NCI-H2227 treated with DMSO at 0.1 percent for 48 hours (cell line): ENCODE measurements at regions not wholly inside any gene's neighbourhood (a gene's known extent, or its start where the extent isn't known, plus 50 kb on each side); places are given as distances from the start of the nearest gene placed in this dataset.
A peak's percentile ranks its signal among the peaks of the same experiment; 100 is the strongest.

Experiments used
- DNase-seq: peaks from one replicate; lab custom pipeline; 2025; lab: John Stamatoyannopoulos, UW

DNA sequence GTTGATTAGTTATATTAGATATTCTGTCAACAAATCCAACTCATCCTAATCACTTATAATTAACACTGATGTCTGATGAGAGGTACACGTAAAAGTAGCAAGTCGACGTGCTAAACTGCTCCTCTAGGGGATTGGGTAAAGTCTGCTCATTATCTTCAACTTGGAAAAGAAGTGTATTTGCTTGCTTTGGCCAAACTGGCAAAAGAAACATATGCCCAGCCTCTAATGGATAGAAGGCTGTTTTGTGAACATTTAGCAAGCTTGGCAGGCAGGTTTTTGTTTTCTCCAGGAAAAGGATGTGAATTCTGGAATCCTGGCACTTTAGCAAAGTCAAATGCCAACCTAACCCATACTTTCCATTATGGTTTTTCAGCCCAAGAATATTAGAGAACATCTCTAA is 264.8 kb downstream of the TBL1XR1 start:
- no peak for DNase-seq

DNA sequence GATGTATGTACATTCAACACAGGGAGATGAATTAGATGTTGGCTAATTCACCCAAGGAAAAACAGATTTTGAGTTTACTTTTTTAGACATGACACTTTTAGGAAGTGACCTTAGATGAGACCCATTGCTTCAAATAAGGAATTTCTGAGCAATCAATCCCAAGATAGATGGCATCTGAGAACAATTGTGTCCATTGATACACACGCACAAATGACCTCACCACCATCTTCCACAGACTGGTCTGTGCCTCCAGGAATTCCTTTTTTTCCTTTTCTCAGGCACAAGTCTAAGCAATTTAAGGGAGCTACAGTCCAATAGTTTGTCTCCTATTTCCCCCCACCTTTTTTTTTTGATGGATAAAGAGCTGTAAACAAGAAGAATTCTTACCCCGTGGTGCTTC is 265.3 kb downstream of the TBL1XR1 start:
- DNase-seq, result no peak

DNA sequence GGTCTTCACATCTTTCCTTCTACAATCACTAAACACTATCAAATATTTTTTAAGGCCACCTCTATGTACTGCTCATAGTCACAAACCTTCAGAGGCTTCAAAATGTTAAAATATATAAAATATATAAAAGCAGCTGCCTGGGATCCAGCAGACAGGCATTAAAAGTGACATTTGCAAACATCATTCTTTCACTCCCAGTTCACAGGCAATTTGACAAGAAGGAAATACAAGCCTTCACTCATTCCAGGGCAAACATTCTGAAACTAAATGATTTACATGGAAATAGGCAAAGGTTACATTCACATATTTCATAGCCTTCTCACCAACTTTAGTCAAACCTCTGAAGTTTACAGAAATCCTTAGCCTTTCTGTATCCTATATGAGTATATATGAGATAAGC is 266.3 kb downstream of the TBL1XR1 start:
- no peak for DNase-seq

DNA sequence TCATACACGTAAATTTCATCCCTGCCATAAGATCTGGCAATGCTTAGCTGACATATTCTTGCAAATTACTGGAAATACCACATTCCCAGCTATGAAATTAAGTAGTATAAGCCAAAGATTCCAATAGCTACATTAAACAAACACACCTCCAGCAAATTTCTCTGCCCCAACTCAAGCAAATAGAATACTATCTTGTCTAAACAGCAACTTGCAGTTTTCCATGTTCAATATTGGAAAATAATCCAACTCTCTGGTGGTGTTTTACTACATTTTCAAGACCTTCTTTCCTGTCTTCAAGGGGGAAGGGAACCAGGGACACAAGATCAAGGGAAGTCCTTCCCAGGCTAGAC is 268.7 kb downstream of the TBL1XR1 start:
- no peak for DNase-seq

DNA sequence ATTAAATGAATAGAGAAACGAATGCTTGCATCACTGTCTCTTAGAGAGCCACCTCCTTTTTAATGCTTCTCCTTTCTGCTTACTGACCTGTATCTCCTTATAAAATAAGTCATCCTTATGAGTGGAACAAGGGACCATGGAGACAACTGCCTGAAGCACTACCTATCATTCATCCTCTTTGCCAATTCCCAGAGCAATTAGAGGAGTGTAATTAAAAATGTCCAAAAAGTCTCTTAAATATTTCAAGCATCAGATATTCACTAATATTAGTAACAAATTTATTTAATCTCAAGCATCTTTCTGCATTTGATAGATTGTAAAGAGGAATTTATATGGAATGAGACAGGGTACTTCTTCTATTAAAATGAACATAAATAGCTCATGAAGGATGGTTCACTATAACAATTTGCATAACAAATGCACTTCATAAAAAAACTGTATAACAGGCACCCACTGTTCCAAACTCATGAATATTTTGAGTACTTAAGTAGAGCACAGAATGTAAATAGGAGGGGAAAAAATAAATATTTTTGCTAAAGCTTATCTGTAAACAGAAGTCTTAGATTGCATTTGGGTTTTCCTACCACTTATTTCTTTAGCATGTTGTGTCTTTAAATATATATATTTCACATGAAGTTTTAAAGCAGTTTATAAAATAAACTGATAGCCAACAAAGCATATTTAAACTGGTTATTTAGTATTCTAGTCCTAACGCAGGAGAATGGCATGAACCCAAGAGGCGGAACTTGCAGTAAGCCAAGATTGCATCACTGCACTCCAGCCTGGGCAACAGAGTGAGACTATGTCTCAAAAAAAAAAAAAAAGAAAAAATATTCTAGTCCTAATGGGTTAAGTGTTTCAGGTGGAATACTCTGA is 269.3 kb downstream of the TBL1XR1 start:
- no peak for DNase-seq

DNA sequence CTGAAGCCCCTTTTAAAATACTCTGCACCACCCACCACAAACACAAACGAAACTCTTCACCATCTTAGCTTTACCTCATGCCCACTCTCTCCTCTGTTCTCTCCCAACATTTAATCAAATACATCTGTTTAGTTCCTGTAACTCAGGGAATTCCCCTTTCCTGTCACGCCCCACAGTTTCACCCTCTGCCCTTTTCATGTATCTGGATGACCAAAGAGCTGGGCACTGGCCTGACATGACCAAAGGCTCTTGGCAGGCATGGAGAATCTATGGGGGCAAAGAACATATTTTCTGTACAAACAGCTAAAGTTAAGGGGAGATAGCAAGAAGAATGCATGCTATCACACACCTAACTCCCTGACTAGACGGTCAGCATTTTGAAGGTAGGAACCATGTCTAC is 270.0 kb downstream of the TBL1XR1 start:
- DNase-seq, result no peak

DNA sequence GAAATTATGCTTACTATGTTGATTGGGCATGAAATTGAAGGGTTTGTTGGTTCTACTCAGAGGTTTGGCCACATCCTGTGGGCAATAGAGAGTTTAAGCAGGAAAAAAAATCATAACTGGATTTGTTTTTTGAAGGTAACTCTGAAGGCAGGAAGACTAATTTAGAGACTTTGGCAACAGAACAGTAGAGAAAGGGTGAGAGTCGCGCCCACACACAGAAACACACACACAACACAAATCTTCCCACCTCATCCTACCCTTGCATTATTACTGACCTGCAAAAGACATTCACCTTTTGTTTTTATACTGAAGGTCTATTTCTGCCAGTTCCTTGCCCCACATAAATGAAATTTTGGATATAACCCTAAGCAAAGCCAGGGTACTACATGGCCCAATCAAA is 270.6 kb downstream of the TBL1XR1 start:
- no peak for DNase-seq

DNA sequence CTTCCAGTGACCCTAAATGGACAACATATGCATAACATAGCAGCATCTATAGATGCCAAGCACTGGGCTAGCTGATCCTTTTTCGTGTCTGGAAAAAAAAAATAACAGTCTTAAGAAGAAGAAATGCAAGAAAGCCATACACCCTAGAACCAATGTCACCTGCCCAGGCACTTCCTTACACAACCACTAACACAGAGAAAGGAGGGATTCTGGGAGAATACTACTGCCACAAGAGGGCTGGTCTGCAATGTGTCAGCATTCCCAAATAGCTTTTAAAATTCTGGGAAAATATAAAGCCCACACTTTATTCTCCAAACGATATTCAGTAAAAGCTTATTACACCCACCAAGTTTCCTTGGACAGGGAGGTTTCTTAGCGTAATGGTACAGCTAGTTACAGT is 271.2 kb downstream of the TBL1XR1 start:
- no peak for DNase-seq

DNA sequence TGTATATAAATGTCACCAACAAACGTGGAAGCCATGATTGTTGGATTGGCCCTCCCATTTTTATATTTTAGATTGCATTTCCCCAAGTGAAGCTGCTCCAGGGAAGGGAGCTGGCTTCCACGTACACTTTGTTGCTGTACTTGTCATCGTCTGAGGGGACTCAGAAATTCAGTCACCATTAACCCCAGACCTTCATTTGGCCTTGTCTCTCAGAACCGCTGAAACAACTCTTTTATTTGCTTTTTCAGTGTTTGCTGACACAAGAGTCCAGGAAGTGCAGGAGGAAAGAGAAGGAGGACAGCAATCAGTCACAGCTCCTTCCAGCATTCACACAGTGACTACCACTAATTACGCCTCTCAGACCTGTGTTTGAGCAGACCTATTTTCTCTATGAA is 276.5 kb downstream of the TBL1XR1 start:
- peak; percentile 89 for DNase-seq

DNA sequence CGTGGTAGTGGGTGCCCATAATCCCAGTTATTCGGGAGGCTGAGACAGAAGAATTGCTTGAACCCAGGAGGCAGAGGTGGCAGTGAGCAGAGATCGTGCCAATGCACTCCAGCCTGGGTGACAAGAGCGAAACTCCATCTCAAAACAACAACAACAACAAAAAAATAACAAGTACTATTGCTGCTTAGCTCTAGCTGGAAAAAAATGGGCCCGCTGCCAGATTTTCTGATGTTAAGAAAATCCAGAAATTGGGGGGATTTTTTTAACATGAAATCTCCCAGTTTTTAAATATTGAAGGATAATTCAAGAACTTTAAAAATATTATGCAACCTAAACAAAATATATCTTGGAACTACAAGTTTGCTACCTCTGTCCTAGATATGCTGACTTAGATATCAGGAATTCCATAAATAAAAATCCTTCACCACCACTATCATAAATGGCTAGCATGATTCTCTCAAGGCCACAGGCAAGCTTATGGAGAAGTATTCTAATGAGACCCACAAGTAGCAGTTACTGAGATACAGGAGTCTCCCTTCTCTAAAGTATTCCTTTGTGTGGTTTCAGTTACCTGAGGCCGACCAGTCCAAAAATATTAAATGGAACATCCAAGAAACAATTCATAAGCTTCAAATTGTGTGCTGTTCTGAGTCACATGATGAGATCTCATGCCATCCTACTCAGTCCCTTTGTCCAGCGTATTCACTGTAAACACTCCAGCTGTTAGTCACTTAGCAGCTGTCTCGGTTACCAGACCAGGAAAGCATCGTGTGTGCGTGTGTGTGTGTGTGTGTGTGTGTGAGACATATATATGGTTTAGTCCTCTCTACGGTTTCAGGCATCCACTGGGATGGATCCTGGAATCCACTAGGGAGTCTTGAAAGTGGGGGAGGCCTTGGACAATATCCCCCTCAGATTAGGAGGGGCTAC is 277.2 kb downstream of the TBL1XR1 start:
- peak; percentile 89 for DNase-seq

DNA sequence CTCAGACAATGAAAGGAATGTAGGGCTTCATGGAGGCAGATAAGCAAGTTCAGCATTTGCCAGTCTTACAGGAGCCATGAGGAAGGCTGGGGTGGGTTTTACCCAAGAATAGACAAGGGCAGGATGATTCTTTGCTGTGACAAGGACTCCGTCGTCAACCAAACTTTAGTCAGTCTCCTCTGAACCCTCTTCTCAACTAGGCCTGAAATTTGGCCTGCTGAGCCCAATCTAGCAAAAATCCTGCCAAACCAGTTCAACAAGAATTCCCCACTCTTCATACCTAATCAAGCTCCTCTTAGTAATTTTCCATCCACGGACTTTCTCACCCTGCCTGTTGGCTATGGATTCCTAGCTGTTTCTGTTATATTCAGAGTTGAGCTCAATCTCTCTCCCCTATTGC is 280.5 kb downstream of the TBL1XR1 start:
- no peak for DNase-seq

DNA sequence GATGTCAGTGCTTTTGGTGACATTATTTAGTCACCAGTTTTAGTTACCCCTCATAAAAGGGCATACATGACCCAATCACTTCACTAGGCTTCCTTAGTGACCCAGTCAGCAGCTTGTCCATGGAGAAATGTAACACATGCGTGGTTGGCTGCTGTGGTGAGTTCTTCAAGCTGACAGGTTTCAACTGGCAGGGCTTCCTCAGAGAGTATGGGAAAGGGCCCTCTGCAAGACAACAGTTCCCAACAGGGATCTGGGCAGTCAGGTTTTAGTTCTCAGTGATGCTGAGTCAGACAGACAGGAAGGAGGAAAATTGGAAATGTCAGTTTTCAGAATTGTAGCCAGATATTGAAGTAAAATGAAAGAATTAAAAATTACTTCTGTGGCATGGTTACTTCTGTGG is 282.5 kb downstream of the TBL1XR1 start:
- no peak for DNase-seq

DNA sequence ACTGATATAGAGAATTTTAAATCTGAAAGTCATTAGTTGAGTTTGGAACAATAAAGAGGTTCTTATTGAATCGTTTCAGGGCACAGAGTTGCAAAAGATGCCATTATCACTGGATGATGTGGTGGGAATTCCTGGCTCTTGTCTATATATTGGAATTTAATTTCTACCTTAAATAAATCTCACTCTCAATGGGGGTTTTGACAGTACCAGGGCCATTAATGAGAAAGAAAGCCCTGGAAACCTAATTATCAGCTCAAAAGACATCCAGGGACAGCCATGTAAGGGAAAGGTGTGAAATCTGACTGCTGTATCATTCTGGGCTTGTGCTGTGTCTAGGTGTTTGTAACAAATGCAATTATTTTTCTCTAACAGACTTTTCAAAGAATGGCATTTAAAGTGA is 285.7 kb downstream of the TBL1XR1 start:
- DNase-seq, result no peak

DNA sequence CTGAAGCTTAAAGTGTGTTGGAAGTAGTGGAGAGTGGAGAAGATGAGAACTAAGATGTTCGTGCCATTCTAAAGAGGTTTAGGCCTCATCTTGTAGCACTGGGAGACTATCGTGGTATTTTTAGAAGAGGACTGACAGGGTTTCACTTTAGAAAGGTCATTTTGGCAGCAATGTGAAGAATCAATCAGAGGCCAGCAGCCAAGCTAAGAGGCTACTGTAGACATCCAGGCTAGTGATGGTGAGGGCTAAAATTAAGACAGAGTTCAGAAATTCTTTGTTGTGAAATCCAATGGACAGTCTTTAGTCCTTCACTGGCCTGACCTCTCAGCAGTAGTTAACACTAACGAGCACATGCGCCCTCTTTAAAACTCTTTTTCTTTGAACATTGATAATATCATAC is 288.2 kb downstream of the TBL1XR1 start:
- no peak for DNase-seq

DNA sequence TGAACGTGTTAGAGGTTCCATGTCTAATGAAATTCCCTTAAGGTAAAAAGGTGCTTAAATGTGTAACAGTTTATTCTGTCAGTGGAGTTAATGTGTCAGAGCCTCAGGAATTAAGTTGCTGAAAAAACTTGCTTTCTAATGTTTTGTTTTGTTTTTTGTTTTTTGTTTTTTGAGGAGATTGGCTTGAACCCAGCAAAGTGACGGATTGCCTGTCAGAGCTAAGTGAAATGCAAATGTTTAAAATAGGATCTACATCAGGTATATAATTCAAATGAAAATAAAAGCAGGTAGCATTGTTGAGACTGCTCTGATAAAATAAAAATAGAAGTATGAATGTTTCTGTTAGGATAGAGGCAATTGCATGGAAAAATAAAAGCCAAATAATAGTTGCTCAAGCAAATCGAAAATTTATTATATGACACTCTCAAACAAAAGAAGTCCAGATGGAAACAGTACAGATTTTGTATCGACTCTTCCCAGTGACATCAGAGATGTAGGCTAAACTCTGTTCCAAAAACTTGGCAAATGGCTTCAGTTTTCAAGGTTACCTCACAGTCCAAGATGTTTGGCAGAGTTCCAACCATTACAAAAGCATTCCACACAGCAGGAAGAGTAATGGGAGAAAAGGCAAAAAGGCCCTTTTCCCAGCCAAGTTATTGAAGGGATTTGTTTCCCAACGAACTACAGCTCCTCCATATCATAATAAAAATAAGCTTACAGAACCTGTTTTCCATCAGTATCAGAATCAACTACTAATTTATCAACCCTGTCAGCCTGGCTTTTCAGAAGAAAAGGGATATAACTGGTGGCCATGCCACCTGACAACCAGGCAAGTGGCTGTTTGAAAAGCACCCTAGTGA is 291.0 kb downstream of the TBL1XR1 start:
- DNase-seq, result peak; percentile 23

DNA sequence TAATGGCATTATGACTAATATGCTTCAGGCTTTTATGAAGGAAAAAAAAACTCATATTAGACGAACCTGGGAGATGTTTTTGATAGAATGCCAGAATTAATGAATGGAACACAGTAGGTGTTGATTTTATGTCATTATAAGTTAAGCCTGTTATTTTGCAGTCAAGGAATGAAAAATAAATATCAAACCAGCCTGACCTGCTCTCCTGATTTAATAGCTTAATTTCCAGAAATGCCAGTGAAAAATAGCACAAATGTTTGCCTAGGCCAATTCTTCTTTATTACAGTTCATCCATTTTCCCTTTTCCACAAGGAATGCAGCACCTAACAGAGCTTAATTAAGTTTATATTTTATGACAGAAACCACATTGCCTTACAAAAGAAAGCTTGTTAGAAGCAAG is 292.0 kb downstream of the TBL1XR1 start:
- no peak for DNase-seq

DNA sequence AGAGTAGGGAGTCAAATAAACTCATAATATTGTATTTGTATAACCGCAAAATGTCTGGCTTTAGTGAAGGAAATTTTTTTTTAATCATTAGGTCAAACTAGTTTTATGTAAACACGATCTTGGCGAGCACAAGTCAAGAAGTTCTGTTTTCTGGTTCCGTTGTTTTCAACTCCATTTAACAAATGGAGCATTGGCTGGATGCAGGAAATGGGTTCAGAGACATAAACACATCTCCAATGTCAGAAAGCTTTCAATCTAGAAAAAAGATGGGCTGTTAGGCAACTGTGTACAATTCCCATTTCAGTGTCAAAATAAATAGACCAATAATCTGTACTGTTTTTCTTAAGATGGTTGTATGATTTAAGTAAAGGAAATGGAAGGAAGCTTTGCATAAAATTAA is 292.8 kb downstream of the TBL1XR1 start:
- no peak for DNase-seq

DNA sequence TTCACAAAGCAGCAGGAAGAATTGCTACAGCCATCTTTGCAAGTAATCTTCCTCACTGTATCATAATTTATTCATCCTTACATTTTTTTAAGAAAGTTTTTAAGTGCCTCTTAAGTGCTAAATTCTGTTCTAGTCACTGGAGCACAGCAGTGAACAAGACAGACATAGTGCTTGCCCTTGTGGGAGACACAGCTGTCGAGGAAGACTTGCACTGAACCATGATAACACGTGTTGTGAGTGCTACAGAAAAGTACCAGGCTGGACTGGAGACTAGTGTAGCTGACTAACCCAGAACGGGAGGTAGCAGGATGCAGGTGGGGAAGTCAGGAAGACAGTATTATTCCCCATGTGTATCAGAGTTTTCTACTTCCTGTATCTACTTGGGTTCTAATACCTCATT is 300.6 kb downstream of the TBL1XR1 start:
- DNase-seq, result no peak

DNA sequence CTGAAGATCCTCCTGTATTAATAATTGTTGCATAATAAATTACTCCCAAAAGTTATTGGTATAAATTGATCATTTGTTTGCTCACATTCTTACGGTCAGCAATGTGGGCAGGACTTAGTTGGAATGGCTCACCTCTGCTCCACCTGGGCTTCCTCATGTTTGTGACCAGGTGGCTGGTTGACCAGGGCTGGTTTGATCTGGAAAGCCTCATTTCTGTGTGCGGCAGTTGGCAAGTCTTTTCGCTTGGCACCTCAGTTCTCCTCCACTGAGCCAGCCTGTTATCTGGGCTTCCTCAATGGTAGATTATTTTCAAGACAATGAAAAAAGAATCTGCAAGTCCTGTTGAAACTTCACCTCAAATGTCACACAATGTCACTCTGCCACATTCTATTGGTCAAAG is 301.1 kb downstream of the TBL1XR1 start:
- no peak for DNase-seq

DNA sequence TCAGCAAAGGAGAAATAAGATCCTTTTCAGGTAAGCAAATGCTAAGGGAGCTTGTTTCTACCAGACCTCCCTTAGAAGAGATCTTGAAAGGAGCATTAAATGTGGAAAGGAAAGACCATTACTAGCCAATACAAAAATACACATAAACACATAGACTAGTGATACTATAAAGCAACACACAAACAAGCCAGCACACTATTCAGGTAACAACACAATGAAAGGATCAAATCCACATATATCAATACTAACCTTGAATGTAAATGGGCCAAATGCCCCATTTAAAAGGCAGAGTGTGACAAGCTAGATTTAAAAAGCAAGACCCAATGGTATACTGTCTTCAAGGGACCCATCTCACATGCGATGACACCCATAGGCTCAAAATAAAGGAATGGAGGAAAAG is 317.6 kb downstream of the TBL1XR1 start:
- no peak for DNase-seq

DNA sequence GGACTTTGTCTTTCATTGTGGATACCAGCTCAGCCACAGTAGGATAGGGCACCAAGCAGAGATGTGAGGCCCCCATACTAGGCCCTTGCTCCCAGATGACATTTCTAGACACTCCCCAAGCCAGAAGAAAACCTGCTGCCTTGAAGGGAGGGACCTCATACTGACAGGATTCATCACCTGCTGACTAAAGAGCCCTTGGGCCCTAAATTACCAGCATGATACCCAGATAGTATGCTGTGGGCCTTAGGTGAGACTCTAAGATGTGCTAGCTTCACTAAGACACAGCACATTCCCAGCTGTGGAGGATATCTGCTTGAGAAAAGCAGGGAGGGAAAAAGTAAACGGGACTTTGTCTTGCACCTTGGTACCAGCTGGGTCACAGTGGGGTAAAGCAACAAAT is 324.0 kb downstream of the TBL1XR1 start:
- no peak for DNase-seq

DNA sequence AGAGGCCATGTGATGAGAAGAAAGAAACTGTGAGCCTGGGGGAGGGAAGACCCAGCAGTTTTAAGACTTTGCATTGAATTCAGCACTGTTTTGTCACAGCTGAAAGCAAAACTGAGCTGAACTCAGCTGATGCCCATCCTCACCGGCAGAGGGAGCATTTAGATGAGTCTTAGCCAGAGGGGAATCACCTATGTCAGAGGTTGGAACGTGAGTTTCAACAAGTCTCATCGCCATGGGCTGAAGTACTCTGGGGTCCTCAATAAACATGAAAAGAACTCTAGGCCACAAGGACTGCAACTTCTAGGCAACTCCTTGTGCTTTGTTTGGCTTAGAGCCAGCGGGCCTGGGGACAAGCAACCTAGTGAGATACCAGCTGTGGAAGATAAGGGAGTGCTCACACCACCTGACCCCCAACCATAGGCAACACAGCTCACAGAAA is 324.5 kb downstream of the TBL1XR1 start:
- no peak for DNase-seq
